Islet precursor cell (in vitro differentiated cells): ENCODE measurements at regions not wholly inside any gene's neighbourhood (a gene's known extent, or its start where the extent isn't known, plus 50 kb on each side); places are given as distances from the start of the nearest gene placed in this dataset.

Experiments
- DNase-seq: peaks from one replicate; pipeline ENCODE4 v3.0.0-alpha.2; 2018

- DNase-seq = no peak
These were observed 55.4 kb upstream of the ALDH1A3 start for GRCh38 chr15:100824211-100824610.

GRCh38 chr15:100829457-100829856 lies 50.2 kb upstream of the ALDH1A3 start:
- DNase-seq = no peak
